MCF 10A (cell line): ENCODE measurements at regions not wholly inside any gene's neighbourhood (a gene's known extent, or its start where the extent isn't known, plus 50 kb on each side); places are given as distances from the start of the nearest gene placed in this dataset.

Experiments
- BruUV-seq: library from RNA; stranded (reverse); fragments of 400-500 nt; replicated peaks from 2 replicates; lab custom pipeline; 2021; lab: Mats Ljungman, UMichigan
- CTCF ChIA-PET: fragments of 300-600 bp; sonication (Branson Sonifier 250); formaldehyde crosslinking; extraction: SDS; loops from one replicate; lab custom pipeline; 2021; ENCODE audit warnings: antibody characterized with exemption, inconsistent platforms; lab: Yijun Ruan, JAX
- POLR2A ChIA-PET: fragments of 300-600, 350-650 bp; sonication (Branson Sonifier 250); formaldehyde crosslinking; extraction: SDS; loops from one replicate; lab custom pipeline; 2020; ENCODE audit warnings: antibody characterized with exemption, inconsistent platforms; lab: Yijun Ruan, JAX
- DNase-seq: peaks from one replicate; pipeline ENCODE4 v3.0.0-alpha.2; 2018; ENCODE audit not compliant: unreplicated experiment
- H3K27ac Mint-ChIP-seq: one replicate; pipeline ENCODE4 v1.8.0; 2022; ENCODE audit warnings: mild to moderate bottlenecking, low read depth, mixed read lengths; ENCODE audit not compliant: unreplicated experiment
- H3K27me3 Mint-ChIP-seq: one replicate; pipeline ENCODE4 v1.8.0; 2022; ENCODE audit warnings: mixed read lengths; ENCODE audit not compliant: insufficient read depth, unreplicated experiment
- H3K36me3 Mint-ChIP-seq: one replicate; pipeline ENCODE4 v1.8.0; 2022; ENCODE audit warnings: mild to moderate bottlenecking, moderate library complexity, mixed read lengths; ENCODE audit not compliant: insufficient read depth, unreplicated experiment
- H3K4me1 Mint-ChIP-seq: one replicate; pipeline ENCODE4 v1.8.0; 2022; ENCODE audit warnings: mixed read lengths; ENCODE audit not compliant: insufficient read depth, unreplicated experiment
- H3K4me3 Mint-ChIP-seq: one replicate; pipeline ENCODE4 v1.8.0; 2022; ENCODE audit warnings: mild to moderate bottlenecking, moderate library complexity, mixed read lengths; ENCODE audit not compliant: unreplicated experiment
- H3K9me3 Mint-ChIP-seq: one replicate; pipeline ENCODE4 v1.8.0; 2022; ENCODE audit warnings: mixed read lengths; ENCODE audit not compliant: unreplicated experiment
- CTCF ChIP-seq: fragments of 200-600 bp; IDR thresholded peaks from one replicate; pipeline ENCODE4 v1.8.0; 2022; ENCODE audit warnings: antibody characterized with exemption, mild to moderate bottlenecking; ENCODE audit not compliant: unreplicated experiment
- intact Hi-C: fragments of 100-400 bp; cut with micrococcal nuclease; formaldehyde crosslinking; loops from 2 replicates; pipeline ENCODE4 v1.14.1; 2022

GRCh38 chr7:131619336-131620305 is 63.2 kb upstream of the PODXL start:
- CTCF ChIA-PET: interaction anchor here (0.7 kb wide), 1 partner anchor 661 kb away, joined by 4 read pairs; no protein-coding TSS in a partner anchor
- Mint-ChIP-seq H3K4me3 (no peak overlapping the region), H3K27me3 (no peaks in the 10 kb centered on the region), H3K27ac (no peak overlapping the region), H3K9me3 (no peaks in the 10 kb centered on the region), H3K4me1 (no peaks in the 10 kb centered on the region), H3K36me3 (peaks cover 7% of the 10 kb centered on the region)
- no TSS peak for BruUV-seq
- DNase-seq: no peak
- no peak for TF ChIP-seq CTCF
- POLR2A ChIA-PET: no interaction called here
- intact Hi-C loops: no loop called here

- no peak for TF ChIP-seq CTCF
- no peak overlapping the region for H3K4me3 Mint-ChIP-seq
- no peaks in the 10 kb centered on the region for H3K4me1 Mint-ChIP-seq
- DNase-seq: no peak
- ChIA-PET CTCF (no interaction called here), POLR2A (no interaction called here)
- BruUV-seq: no TSS peak
- H3K27me3 Mint-ChIP-seq: no peaks in the 10 kb centered on the region
- H3K9me3 Mint-ChIP-seq: no peaks in the 10 kb centered on the region
- peaks cover 7% of the 10 kb centered on the region for H3K36me3 Mint-ChIP-seq
- no peak overlapping the region for H3K27ac Mint-ChIP-seq
- intact Hi-C loops: no loop called here
Observed at GRCh38 chr7:131618391-131618790, 62.0 kb upstream of the PODXL start.

GRCh38 chr7:131616487-131617200 is 60.2 kb upstream of the PODXL start:
- no peak for DNase-seq
- CTCF ChIA-PET: interaction anchor here (1.0 to 2.0 kb wide), 3 partner anchors 9 to 110 kb away, joined by 3 to 6 read pairs (median 5); no protein-coding TSS in a partner anchor
- Mint-ChIP-seq H3K27me3 (no peaks in the 10 kb centered on the region), H3K4me1 (no peaks in the 10 kb centered on the region), H3K36me3 (peaks cover 7% of the 10 kb centered on the region), H3K4me3 (no peak overlapping the region), H3K9me3 (no peaks in the 10 kb centered on the region), H3K27ac (no peak overlapping the region)
- POLR2A ChIA-PET: no interaction called here
- no peak for TF ChIP-seq CTCF
- no TSS peak for BruUV-seq
- intact Hi-C loops: no loop called here

GRCh38 chr7:131613909-131614308 is 57.5 kb upstream of the PODXL start:
- intact Hi-C loops: no loop called here
- H3K9me3 Mint-ChIP-seq: no peaks in the 10 kb centered on the region
- BruUV-seq: no TSS peak
- ChIA-PET CTCF (no interaction called here), POLR2A (no interaction called here)
- H3K36me3 Mint-ChIP-seq: peaks cover 7% of the 10 kb centered on the region
- H3K4me1 Mint-ChIP-seq: no peaks in the 10 kb centered on the region
- no peak overlapping the region for H3K27ac Mint-ChIP-seq
- H3K4me3 Mint-ChIP-seq: no peak overlapping the region
- H3K27me3 Mint-ChIP-seq: no peaks in the 10 kb centered on the region
- TF ChIP-seq CTCF: no peak
- DNase-seq: no peak
